H9 (cell line): ENCODE measurements at regions not wholly inside any gene's neighbourhood (a gene's known extent, or its start where the extent isn't known, plus 50 kb on each side); places are given as distances from the start of the nearest gene placed in this dataset.

Experiments used
- DNase-seq: peaks from one replicate; pipeline ENCODE4 v3.0.0-alpha.2; 2017
- H2AFZ ChIP-seq: one replicate; pipeline ENCODE4 v1.6.1; 2013; ENCODE audit warnings: mild to moderate bottlenecking, low read length, control low read depth, moderate library complexity
- H2AK5ac ChIP-seq: 2 replicates; pipeline ENCODE4 v1.6.1; 2013; ENCODE audit warnings: low read length, control low read depth, mixed read lengths; ENCODE audit not compliant: insufficient read length
- H2BK120ac ChIP-seq: one replicate; pipeline ENCODE4 v1.6.1; 2013; ENCODE audit warnings: low read depth, mild to moderate bottlenecking, low read length, control low read depth, inconsistent platforms; ENCODE audit not compliant: poor library complexity, severe bottlenecking
- H2BK12ac ChIP-seq: 2 replicates; pipeline ENCODE4 v1.6.1; 2013; ENCODE audit warnings: low read length, control low read depth, mixed read lengths, low read depth; ENCODE audit not compliant: insufficient read length
- H2BK15ac ChIP-seq: 2 replicates; pipeline ENCODE4 v1.6.1; 2013; ENCODE audit warnings: low read depth, low read length, control low read depth
- H2BK20ac ChIP-seq: one replicate; pipeline ENCODE4 v1.6.1; 2013; ENCODE audit warnings: low read depth, mild to moderate bottlenecking, low read length, control low read depth, inconsistent platforms; ENCODE audit not compliant: poor library complexity, severe bottlenecking
- H2BK5ac ChIP-seq: 2 replicates; pipeline ENCODE4 v1.6.1; 2013; ENCODE audit warnings: low read length, control low read depth, mixed read lengths; ENCODE audit not compliant: insufficient read length
- H3K14ac ChIP-seq: 2 replicates; pipeline ENCODE4 v1.6.1; 2013; ENCODE audit warnings: low read length, control low read depth; ENCODE audit not compliant: insufficient read depth
- H3K18ac ChIP-seq: 2 replicates; pipeline ENCODE4 v1.6.1; 2013; ENCODE audit warnings: low read depth, mild to moderate bottlenecking, mixed read lengths, low read length, control low read depth; ENCODE audit not compliant: insufficient read length
- H3K23ac ChIP-seq: 2 replicates; pipeline ENCODE4 v1.6.1; 2013; ENCODE audit warnings: low read length, control low read depth, mixed read lengths, low read depth; ENCODE audit not compliant: insufficient read length
- H3K23me2 ChIP-seq: 2 replicates; pipeline ENCODE4 v1.6.1; 2013; ENCODE audit warnings: low read depth, mild to moderate bottlenecking, mixed read lengths, low read length, control low read depth; ENCODE audit not compliant: insufficient read length, poor library complexity, severe bottlenecking
- H3K27ac ChIP-seq: 2 replicates; pipeline ENCODE4 v1.5.1; 2013; ENCODE audit warnings: low read length, control low read depth, mixed read lengths, low read depth; ENCODE audit not compliant: insufficient read length
- H3K27me3 ChIP-seq: 2 replicates; pipeline ENCODE4 v1.6.1; 2013; ENCODE audit warnings: low read length, control low read depth, inconsistent platforms; ENCODE audit not compliant: insufficient read depth
- H3K4ac ChIP-seq: 2 replicates; pipeline ENCODE4 v1.6.1; 2013; ENCODE audit warnings: low read depth, mild to moderate bottlenecking, control low read depth, inconsistent platforms, low read length, moderate library complexity
- H3K4me1 ChIP-seq: 2 replicates; pipeline ENCODE4 v1.6.1; 2013; ENCODE audit warnings: low read length, control low read depth, inconsistent platforms; ENCODE audit not compliant: insufficient read depth
- H3K4me2 ChIP-seq: 2 replicates; pipeline ENCODE4 v1.6.1; 2013; ENCODE audit warnings: low read length, control low read depth, mixed read lengths; ENCODE audit not compliant: insufficient read length, insufficient read depth
- H3K56ac ChIP-seq: 2 replicates; pipeline ENCODE4 v1.6.1; 2013; ENCODE audit warnings: low read depth, mild to moderate bottlenecking, mixed read lengths, low read length, control low read depth; ENCODE audit not compliant: insufficient read length
- H3K79me1 ChIP-seq: 2 replicates; pipeline ENCODE4 v1.6.1; 2013; ENCODE audit warnings: low read depth, mild to moderate bottlenecking, moderate library complexity, low read length, control low read depth, inconsistent platforms; ENCODE audit not compliant: insufficient read depth, poor library complexity, severe bottlenecking
- H3K79me2 ChIP-seq: 2 replicates; pipeline ENCODE4 v1.6.1; 2013; ENCODE audit warnings: low read length, control low read depth, inconsistent platforms; ENCODE audit not compliant: insufficient read depth
- H3K9ac ChIP-seq: 2 replicates; pipeline ENCODE4 v1.6.1; 2013; ENCODE audit warnings: low read length, control low read depth, mixed read lengths; ENCODE audit not compliant: insufficient read length; ENCODE audit errors: extremely low read depth
- H3K9me3 ChIP-seq: one replicate; pipeline ENCODE4 v1.6.1; 2013; ENCODE audit warnings: low read depth, low read length, inconsistent platforms; ENCODE audit not compliant: control insufficient read depth
- H3T11ph ChIP-seq: one replicate; pipeline ENCODE4 v1.6.1; 2013; ENCODE audit warnings: mild to moderate bottlenecking, low read length, control low read depth, inconsistent platforms
- H4K20me1 ChIP-seq: one replicate; pipeline ENCODE4 v1.6.1; 2013; ENCODE audit not compliant: control insufficient read depth, insufficient read length, insufficient read depth
- H4K5ac ChIP-seq: 2 replicates; pipeline ENCODE4 v1.6.1; 2013; ENCODE audit warnings: low read depth, mild to moderate bottlenecking, mixed read lengths, low read length, control low read depth; ENCODE audit not compliant: insufficient read length
- H4K8ac ChIP-seq: replicated peaks from 2 replicates; pipeline ENCODE4 v1.6.1; 2013; ENCODE audit warnings: low read length, control low read depth, mixed read lengths, low read depth; ENCODE audit not compliant: insufficient read length
- H4K91ac ChIP-seq: 2 replicates; pipeline ENCODE4 v1.6.1; 2013; ENCODE audit warnings: low read depth, mild to moderate bottlenecking, moderate library complexity, mixed read lengths, low read length, control low read depth; ENCODE audit not compliant: insufficient read length
- H3K27ac Mint-ChIP-seq, 3 experiments: 2 replicates in 2 of 3; 3 replicates in 1 of 3; pipeline ENCODE4 v1.8.0; 2020 to 2021; ENCODE audit warnings: mixed read lengths in 3 of 3, mild to moderate bottlenecking in 1 of 3, moderate library complexity in 1 of 3
- H3K27me3 Mint-ChIP-seq: 2 replicates; pipeline ENCODE4 v1.8.0; 2021; ENCODE audit warnings: low read depth, mild to moderate bottlenecking, moderate library complexity, mixed read lengths
- H3K36me3 Mint-ChIP-seq, 3 experiments: 2 replicates in 2 of 3; 3 replicates in 1 of 3; pipeline ENCODE4 v1.8.0; 2020 to 2021; ENCODE audit warnings: low read depth in 3 of 3, mixed read lengths in 3 of 3; ENCODE audit not compliant: insufficient read depth in 1 of 3
- H3K4me1 Mint-ChIP-seq, 2 experiments: 2 replicates each; pipeline ENCODE4 v1.8.0; 2020; ENCODE audit warnings: mixed read lengths in 2 of 2
- H3K4me3 Mint-ChIP-seq, 2 experiments: 2 replicates in 1 of 2; 3 replicates in 1 of 2; pipeline ENCODE4 v1.8.0; 2020 to 2021; ENCODE audit warnings: mild to moderate bottlenecking in 2 of 2, mixed read lengths in 2 of 2, moderate library complexity in 1 of 2
- H3K9me3 Mint-ChIP-seq, 2 experiments: 2 replicates in 1 of 2; 3 replicates in 1 of 2; pipeline ENCODE4 v1.8.0; 2020; ENCODE audit warnings: mild to moderate bottlenecking in 2 of 2, mixed read lengths in 2 of 2, moderate library complexity in 1 of 2
- WGBS: extraction: QIAGEN DNeasy Blood & Tissue Kit; methylation state at CpG from one replicate; pipeline ENCODE4 v1.1.7; 2013; ENCODE audit warnings: missing lambda C conversion rate, low lambda C conversion rate, mixed read lengths; ENCODE audit not compliant: insufficient read length; ENCODE audit errors: extremely low coverage; 5-methylcytosine and 5-hydroxymethylcytosine counted together
- TF ChIP-seq, protein P1 (sequence below): fragments of 200-600 bp; sonication (generic); conservative IDR thresholded peaks from 3 replicates; pipeline ENCODE4 v1.8.0; 2021; ENCODE audit warnings: antibody characterized with exemption, mild to moderate bottlenecking

DNA sequence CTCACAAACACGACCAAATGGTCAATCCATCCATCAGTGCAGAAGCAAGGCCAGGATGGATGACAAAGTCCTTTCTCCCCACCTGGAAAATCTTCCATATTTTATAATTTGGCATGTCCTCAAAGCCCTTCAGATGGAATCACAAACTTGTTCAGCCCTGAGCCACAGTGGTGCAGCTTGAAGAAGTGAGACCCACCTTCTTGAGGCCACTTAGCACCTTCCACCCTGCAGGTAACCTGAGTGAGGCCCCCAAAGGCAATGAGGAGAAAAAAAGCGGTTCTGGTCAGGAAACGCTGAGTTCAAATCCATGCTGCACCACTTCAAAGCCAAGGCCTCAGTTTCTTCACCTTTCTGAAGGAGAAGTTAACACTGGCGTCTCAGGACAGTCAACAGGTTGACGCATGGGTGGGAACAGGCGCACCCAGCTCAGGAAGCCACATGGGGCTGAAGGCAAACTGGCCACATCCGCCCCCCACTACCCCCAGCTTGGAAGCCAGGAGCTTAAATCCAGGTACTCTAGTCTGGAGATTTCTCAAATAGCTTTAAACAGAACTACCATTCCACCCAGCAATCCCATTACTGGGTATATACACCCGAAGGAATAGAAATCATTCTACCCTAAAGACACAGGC lies 320.4 kb downstream of the BCL11B start:
- Histone ChIP-seq H2BK20ac (no peak overlapping the region), H3K18ac (no peak overlapping the region), H4K91ac (no peak overlapping the region), H3K79me2 (no peaks in the 10 kb centered on the region), H3K9me3 (no peaks in the 10 kb centered on the region), H3K4me1 (peaks cover 3% of the 10 kb centered on the region; the same call in 1 of the 2 replicates), H3K4ac (no peak overlapping the region), H3K23me2 (no peaks in the 10 kb centered on the region), H3K14ac (no peak overlapping the region), H3K27ac (no peak overlapping the region), H2BK120ac (no peak overlapping the region), H2BK12ac (no peak overlapping the region), H2AK5ac (no peak overlapping the region), H3K79me1 (no peaks in the 10 kb centered on the region), H2AFZ (no peak overlapping the region), H3K4me2 (no peak overlapping the region), H3K23ac (no peak overlapping the region), H3T11ph (no peak overlapping the region), H3K9ac (no peak overlapping the region), H4K20me1 (no peaks in the 10 kb centered on the region), H2BK15ac (no peak overlapping the region), H2BK5ac (no peak overlapping the region), H3K56ac (no peak overlapping the region), H3K27me3 (no peaks in the 10 kb centered on the region; the same call in 1 of the 2 replicates), H4K5ac (no peak overlapping the region), H4K8ac (no peak overlapping the region)
- 0 out of 5 replicates have a peak, but pooled peaks cover 0 to 2% of the 10 kb centered on the region in 2 experiments for H3K9me3 Mint-ChIP-seq
- no peaks in the 10 kb centered on the region for H3K36me3 Mint-ChIP-seq
- peaks cover 15 to 21% of the 10 kb centered on the region in 2 experiments for H3K4me1 Mint-ChIP-seq
- H3K4me3 Mint-ChIP-seq = no peak overlapping the region
- no peak overlapping the region for H3K27ac Mint-ChIP-seq
- no peaks in the 10 kb centered on the region for H3K27me3 Mint-ChIP-seq
- no CpG with 5 or more reads among the region's 8 CpGs for WGBS
- peak; percentile 0 for DNase-seq
- TF ChIP-seq, protein P1, sequence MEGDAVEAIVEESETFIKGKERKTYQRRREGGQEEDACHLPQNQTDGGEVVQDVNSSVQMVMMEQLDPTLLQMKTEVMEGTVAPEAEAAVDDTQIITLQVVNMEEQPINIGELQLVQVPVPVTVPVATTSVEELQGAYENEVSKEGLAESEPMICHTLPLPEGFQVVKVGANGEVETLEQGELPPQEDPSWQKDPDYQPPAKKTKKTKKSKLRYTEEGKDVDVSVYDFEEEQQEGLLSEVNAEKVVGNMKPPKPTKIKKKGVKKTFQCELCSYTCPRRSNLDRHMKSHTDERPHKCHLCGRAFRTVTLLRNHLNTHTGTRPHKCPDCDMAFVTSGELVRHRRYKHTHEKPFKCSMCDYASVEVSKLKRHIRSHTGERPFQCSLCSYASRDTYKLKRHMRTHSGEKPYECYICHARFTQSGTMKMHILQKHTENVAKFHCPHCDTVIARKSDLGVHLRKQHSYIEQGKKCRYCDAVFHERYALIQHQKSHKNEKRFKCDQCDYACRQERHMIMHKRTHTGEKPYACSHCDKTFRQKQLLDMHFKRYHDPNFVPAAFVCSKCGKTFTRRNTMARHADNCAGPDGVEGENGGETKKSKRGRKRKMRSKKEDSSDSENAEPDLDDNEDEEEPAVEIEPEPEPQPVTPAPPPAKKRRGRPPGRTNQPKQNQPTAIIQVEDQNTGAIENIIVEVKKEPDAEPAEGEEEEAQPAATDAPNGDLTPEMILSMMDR = no peak
